Stimulated activated effector memory CD8-positive, alpha-beta T cell treated with anti-CD3 and anti-CD28 coated beads, Interleukin-12 subunit alpha, Interleukin-12 subunit beta, amount 100 ng/mL, for 72 hours (primary cell): ENCODE measurements at regions not wholly inside any gene's neighbourhood (a gene's known extent, or its start where the extent isn't known, plus 50 kb on each side); places are given as distances from the start of the nearest gene placed in this dataset.
"Not testable (repeated sequence)": the region's sequence is repeated elsewhere in the genome, so short reads cannot be mapped to it uniquely, and the experiment has no call there.

Experiments used
- ATAC-seq: fragments of 150-1000 bp; cut with Tn5 transposase; 2 replicates; pipeline ENCODE4 v1.10.0; 2021
- DNase-seq, 2 donors: peaks; one replicate each; pipeline ENCODE4 v3.0.0; 2021 to 2022; ENCODE audit warnings: low spot score in 2 of 2
- H3K27ac Mint-ChIP-seq: one replicate; pipeline ENCODE4 v1.8.0; 2022; ENCODE audit warnings: mild to moderate bottlenecking, mixed read lengths
- H3K36me3 Mint-ChIP-seq: one replicate; pipeline ENCODE4 v1.8.0; 2022; ENCODE audit warnings: mild to moderate bottlenecking, mixed read lengths
- H3K4me1 Mint-ChIP-seq: one replicate; pipeline ENCODE4 v1.8.0; 2022; ENCODE audit warnings: mixed read lengths
- H3K4me3 Mint-ChIP-seq: one replicate; pipeline ENCODE4 v1.8.0; 2022; ENCODE audit warnings: mild to moderate bottlenecking, mixed read lengths
- H3K9me3 Mint-ChIP-seq: one replicate; pipeline ENCODE4 v1.8.0; 2022; ENCODE audit warnings: mixed read lengths

DNA sequence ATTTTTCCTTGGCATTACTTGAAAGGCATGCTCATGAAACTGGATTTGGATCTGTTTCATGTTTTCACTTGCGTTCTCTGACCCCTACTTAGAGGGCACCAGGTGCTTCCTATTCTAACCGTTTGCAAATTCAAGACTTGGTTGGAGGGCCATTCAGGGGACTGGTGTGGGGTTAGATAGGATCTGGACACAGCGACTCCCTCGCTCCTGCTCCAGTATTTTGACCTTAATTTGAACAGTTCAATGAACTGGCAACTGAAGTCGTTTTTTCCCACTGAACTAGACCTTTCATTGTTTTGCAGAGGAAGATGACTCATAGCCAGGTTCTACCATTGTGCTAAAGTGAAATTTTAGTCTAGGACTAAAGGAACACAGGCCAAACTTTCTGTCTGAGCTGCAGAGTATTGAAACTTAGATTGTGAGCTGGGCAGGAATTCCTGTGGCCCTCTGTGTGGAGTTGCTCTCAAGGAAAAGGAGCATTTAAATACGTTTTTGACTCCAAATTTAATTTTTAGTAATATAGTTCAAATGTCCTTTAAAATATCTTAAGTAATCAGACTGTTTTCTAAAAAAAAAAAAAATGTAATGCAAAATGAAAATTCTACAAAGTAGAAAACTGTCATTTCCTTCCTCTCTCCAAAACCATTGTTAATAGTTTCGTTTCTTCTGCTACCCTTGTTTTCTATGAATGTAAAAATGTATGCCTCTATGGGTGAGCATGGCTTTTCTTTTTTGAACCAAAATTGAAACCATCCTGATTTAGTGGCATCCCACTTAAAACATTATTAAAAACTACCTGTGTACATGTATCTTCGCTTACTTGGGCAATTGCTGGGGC is 64.8 kb downstream of the UTRN start:
- H3K27ac Mint-ChIP-seq = peak overlapping the region; percentile 66
- DNase-seq (no peak), ATAC-seq (peak; percentile 49)

DNA sequence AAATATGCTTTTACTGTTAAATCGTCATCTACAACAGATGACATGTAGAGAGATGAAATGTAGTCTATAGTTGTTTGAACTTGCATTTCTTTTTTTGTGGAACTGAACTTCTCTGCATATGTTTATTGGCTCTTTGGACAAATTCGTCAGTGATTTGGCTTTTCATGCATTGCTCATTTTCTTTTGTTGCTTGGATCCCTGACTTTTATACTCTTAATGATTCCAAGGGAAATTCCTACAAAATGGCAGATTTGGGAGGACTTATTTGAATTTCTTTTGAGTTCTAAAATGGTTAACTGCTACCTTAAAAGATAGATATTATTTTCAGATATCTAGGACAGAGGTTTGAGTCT is 65.4 kb downstream of the UTRN start:
- H3K4me3 Mint-ChIP-seq = peak overlapping the region; percentile 69
- peaks cover 86% of the 10 kb centered on the region for H3K4me1 Mint-ChIP-seq
- H3K36me3 Mint-ChIP-seq = no peaks in the 10 kb centered on the region
- H3K27ac Mint-ChIP-seq = peak overlapping the region; percentile 66
- peaks cover 2% of the 10 kb centered on the region for H3K9me3 Mint-ChIP-seq
- no peak for DNase-seq
- no peak for ATAC-seq

More for the DNA sequence above, 64.8 kb downstream of the UTRN start:
- Mint-ChIP-seq H3K36me3 (no peaks in the 10 kb centered on the region), H3K4me3 (peak overlapping the region; percentile 69), H3K9me3 (peaks cover 2% of the 10 kb centered on the region), H3K4me1 (peaks cover 89% of the 10 kb centered on the region)

DNA sequence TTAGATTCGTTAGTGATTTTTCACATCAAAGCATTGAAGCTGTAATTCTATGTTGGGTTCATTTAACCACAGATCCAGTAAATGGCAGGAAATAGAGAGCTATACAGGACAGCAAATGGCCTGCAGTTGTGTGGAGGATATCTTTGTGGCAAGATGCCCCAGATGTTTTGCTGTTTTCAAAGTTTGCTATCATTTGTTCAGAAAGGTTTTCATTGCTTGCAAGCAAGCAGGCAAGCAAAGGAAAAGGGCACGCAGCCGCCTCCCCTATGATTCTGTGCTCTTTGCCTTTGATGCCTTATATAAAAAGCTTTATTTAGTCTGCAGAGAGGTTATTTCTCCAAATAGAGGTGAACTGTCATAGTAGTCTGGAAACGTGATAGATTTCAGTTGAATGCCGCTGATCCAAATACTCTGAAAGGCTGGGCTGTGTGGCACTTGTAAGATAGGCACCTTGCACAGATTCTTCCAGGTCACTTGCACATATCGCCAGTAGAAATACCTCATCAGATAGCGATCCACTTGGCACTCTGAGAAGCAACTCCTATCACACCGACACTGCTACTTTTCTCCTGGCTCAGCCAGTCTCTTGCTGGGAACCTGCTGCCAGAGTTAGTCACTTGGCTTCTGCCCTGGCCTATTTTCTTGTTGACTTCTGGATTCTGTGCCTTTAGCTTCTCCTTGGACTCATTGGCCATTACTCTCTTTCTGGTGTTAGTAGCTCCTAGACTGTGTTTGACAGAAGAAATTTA is 66.4 kb downstream of the UTRN start:
- H3K4me3 Mint-ChIP-seq = peak overlapping the region; percentile 69
- H3K36me3 Mint-ChIP-seq = no peaks in the 10 kb centered on the region
- no peak for DNase-seq
- peaks cover 86% of the 10 kb centered on the region for H3K4me1 Mint-ChIP-seq
- peak overlapping the region; percentile 66 for H3K27ac Mint-ChIP-seq
- no peak for ATAC-seq
- peaks cover 2% of the 10 kb centered on the region for H3K9me3 Mint-ChIP-seq

DNA sequence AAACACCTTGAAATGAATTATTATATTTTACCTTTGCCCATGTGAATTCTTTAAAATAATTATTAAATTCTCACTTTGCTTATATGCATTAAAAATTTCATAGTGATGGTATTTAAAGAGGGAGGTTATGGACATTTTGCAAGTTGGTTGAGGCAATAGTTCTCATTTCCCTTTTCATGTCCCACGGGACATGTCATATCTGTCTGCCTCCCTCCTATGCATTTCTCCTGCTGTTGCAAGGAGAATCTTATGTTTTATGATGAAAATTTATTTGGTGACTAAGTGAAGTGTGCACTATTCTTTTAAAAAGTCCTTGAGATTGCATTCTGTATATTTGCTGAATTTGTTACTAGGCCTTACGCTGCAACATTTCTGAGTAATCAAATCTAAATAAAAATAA is 67.2 kb downstream of the UTRN start:
- DNase-seq = no peak
- H3K4me3 Mint-ChIP-seq = peak overlapping the region; percentile 69
- peaks cover 84% of the 10 kb centered on the region for H3K4me1 Mint-ChIP-seq
- H3K36me3 Mint-ChIP-seq = no peaks in the 10 kb centered on the region
- peak overlapping the region; percentile 63 for H3K27ac Mint-ChIP-seq
- no peak for ATAC-seq
- H3K9me3 Mint-ChIP-seq = peaks cover 2% of the 10 kb centered on the region

DNA sequence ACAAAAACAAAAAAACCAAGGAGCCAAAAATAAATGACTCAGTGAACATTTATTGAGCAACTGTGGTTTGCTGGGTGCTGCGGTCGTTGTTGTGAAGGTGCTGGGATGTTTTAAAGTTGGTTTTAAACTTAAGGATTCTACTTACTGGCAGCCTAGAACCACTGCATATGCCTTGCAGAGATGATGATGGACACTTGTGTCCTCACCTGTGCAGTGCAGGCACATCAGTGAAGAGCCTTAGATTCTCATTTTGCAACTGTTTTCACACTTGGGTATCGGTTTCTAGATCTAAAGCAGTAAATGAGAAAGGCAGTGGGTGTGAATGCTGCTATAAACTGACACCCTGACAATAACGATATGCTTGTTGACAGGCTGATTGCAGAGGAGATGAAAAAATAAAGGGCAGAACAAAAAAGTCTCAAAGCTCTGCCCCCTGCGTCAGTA is 68.8 kb downstream of the UTRN start:
- ATAC-seq = peak; percentile 94
- Mint-ChIP-seq H3K27ac (peak overlapping the region; percentile 82), H3K36me3 (no peaks in the 10 kb centered on the region), H3K9me3 (no peaks in the 10 kb centered on the region), H3K4me3 (peak overlapping the region; percentile 71), H3K4me1 (peaks cover 80% of the 10 kb centered on the region)
- DNase-seq = peak in 1 of 2 donors; percentile 62

DNA sequence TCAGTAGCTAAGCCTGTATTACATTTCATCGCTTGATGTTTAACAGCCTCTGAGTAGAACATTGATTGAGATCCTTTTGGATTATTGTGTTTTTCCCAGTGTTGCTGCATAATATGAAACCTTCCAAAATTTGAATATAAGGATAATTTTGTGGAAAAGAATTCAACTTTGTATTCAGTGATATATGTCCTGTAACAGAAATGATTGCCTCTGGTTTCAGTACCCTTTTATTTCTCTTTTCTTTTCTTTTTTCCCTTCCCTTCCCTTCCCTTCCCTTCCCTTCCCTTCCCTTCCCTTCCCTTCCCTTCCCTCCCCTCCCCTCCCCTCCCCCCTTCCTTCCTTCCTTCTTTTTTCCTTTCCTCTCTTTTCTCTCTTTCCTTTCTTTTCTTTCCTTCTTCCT is 74.6 kb downstream of the UTRN start:
- H3K36me3 Mint-ChIP-seq = no peaks in the 10 kb centered on the region
- H3K4me1 Mint-ChIP-seq = peaks cover 74% of the 10 kb centered on the region
- H3K27ac Mint-ChIP-seq = peak overlapping the region; percentile 90
- H3K4me3 Mint-ChIP-seq = peak overlapping the region; percentile 36
- no peak for DNase-seq
- H3K9me3 Mint-ChIP-seq = no peaks in the 10 kb centered on the region
- ATAC-seq = no peak

DNA sequence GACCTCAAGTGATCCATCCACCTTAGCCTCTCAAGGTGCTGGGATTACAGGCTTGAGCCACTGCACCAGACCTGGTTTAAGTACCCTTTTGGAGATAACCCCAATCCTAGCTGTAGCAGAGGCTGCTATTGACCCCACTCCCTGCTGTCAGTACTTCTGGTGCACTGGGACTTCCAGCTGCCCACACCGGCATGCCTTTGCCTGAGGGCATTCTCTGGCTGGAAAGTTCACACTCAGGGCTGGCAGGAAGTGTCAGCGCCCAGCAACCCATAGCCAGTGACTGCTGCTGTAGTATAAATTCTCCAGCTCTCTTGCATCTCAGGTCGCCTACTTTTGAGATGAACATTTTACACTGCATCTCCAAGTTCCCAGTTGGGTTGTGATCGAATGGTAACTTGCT is 75.3 kb downstream of the UTRN start:
- no peaks in the 10 kb centered on the region for H3K36me3 Mint-ChIP-seq
- H3K4me1 Mint-ChIP-seq = peaks cover 76% of the 10 kb centered on the region
- H3K27ac Mint-ChIP-seq = peak overlapping the region; percentile 90
- no peaks in the 10 kb centered on the region for H3K9me3 Mint-ChIP-seq
- H3K4me3 Mint-ChIP-seq = peak overlapping the region; percentile 36
- DNase-seq = no peak
- ATAC-seq = peak; percentile 71

DNA sequence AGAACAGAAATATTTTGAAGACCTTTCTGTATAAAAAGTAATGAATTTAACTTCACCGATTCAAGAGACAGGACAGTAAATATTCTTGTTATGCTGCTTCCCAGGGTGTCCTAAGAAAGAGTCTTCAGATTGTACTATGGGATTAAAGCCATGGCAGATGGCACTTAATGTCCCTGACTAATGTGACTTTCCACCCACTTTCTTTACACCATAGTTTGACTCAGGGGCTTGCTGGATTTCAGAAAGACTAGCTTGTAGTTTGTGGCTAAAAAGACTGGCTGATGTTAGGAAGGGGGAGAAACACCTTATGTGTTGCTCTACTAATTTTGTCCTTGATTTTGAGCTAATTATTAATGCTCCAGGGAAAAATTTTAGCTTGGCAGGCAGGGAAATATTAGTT is 75.9 kb downstream of the UTRN start:
- Mint-ChIP-seq H3K9me3 (no peaks in the 10 kb centered on the region), H3K4me1 (peaks cover 78% of the 10 kb centered on the region), H3K36me3 (no peaks in the 10 kb centered on the region), H3K27ac (peak overlapping the region; percentile 90), H3K4me3 (peak overlapping the region; percentile 36)
- ATAC-seq (peak; percentile 80), DNase-seq (no peak)

DNA sequence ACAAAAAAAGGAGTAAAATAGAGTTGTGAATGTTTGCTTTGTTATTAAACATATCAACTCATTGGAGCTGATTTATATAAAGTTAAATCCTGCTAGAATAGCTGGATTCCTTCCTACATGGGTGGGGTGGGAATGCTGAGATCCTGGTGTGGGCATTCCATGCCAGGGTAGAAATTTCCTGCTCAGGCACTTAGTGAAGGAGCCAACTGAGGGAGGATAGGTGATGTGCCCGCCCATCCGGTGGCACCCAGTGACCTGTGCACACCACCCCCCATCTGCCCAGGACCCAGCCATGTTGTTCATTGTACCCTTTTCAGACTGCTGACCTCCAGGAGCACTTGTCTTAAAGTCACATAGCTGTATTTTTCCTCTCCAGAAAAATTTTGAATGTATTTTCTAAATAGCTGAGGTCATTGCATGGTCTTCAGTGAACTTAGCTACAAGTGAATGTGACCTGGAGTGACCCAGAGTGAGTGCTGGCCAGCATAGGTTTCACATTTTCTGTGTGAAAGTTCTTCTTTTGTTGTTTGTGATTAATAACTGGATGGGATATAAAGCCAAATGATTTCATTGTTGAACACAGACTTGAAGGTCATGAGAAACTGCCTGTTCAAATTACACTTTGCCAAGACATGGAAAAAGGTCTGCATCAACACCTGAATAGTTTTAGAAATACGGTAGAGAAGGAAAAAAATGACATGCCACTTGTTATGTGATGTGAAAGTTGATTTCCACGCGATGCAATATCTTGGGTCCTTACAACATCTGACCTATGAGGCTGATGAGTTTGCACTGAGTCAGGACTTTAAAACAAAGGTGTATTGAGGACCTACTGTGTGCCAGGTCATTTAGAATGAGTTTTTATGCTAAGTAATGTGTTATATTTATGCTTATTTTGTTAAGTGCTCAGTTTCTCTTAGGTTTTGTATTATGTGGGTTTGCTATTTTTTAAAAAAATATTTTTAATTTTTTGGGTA is 77.2 kb downstream of the UTRN start:
- DNase-seq = no peak
- Mint-ChIP-seq H3K36me3 (no peaks in the 10 kb centered on the region), H3K9me3 (no peaks in the 10 kb centered on the region), H3K4me3 (no peak overlapping the region), H3K4me1 (peaks cover 74% of the 10 kb centered on the region), H3K27ac (peak overlapping the region; percentile 90)
- ATAC-seq = peak; percentile 52

DNA sequence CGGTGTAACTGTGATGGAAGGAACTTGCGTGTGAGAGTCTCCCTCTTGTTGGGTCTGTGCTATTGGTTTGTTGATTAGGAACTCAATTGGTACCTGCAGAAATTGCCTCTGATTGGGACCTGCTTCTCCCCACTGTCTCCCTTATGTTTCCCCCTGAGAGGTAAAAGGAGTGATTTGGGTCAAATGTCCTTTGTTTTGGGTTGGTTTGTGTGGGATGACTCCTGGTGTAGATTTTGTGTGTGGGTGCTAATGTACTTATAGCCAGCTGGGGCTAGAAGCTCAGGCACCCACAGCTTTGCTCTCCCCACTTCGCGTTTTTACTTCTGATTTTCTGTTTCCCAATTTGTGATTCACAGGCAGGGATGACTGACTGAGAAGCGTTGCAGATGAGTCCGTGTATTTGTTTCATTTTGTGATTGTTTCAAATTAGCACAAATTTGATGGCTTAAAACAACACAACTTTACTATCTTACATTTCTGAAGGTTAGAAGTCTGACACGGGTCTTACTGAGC is 79.1 kb downstream of the UTRN start:
- peaks cover 62% of the 10 kb centered on the region for H3K4me1 Mint-ChIP-seq
- no peak for DNase-seq

DNA sequence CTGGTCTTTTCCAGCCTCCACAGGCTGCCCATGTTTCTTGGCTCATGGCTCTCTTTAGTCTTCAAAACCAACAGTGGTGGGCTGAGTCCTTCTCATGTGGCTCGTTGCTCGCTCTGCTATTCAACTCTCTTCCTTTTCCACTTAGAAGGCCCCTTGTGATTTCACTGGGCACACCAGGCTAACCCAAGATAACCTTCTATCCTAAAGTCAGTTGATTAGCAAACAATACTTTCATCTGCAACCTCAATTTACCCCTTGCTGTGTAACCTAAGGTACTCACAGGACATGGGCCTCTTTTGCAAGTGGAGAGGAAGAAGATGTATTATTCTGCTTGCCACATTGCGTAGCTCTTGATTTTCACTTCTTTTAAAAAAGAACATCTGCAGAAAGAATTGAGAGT is 79.6 kb downstream of the UTRN start:
- Mint-ChIP-seq H3K4me1 (peaks cover 64% of the 10 kb centered on the region), H3K9me3 (peaks cover 1% of the 10 kb centered on the region), H3K36me3 (no peaks in the 10 kb centered on the region), H3K27ac (peak overlapping the region; percentile 74), H3K4me3 (peak overlapping the region; percentile 63)
- ATAC-seq (no peak), DNase-seq (no peak)

More for the DNA sequence above, 79.1 kb downstream of the UTRN start:
- H3K4me3 Mint-ChIP-seq = peak overlapping the region; percentile 63
- no peaks in the 10 kb centered on the region for H3K36me3 Mint-ChIP-seq
- peak; percentile 42 for ATAC-seq
- H3K9me3 Mint-ChIP-seq = no peaks in the 10 kb centered on the region
- H3K27ac Mint-ChIP-seq = peak overlapping the region; percentile 74

DNA sequence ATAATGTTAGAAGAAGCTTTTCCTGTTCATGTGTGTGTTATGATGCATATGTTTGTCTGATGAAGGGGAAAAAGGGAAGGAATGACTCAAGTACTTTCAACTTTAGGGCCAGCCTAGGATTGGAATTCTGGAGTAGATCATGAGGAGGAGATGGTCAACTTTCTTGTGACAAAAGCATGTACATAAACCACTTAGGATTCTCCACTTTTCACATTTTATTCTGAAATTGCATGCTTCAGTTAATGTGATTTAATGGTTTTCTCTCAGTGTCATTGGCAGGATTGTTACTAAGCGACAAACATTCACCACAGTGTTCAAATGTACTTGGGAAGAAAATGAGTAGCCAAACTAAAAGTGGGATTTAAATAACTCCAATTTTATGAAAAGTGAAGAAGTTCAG is 80.1 kb downstream of the UTRN start:
- Mint-ChIP-seq H3K4me1 (peaks cover 64% of the 10 kb centered on the region), H3K9me3 (peaks cover 2% of the 10 kb centered on the region), H3K4me3 (no peak overlapping the region)

DNA sequence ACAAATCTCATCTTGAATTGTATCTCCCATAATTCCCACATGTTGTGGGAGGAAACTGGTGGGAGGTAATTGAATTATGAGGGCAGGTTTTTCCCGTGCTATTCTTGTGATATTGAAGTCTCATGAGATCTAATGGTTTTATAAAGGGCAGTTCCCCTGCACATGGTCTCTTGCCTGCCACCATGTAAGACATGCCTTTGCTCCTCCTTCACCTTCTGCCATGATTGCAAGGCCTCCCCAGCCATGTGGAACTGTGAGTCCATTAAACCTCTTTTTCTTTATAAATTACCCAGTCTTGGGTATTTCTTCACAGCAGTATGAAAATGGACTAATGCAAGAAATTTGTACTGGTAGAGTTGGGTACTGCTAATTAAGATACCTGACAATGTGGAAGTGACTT is 84.6 kb downstream of the UTRN start:
- not testable (repeated sequence) for H3K4me3 Mint-ChIP-seq, DNase-seq, H3K27ac Mint-ChIP-seq, ATAC-seq, H3K9me3 Mint-ChIP-seq, H3K36me3 Mint-ChIP-seq
- H3K4me1 Mint-ChIP-seq = peaks cover 45% of the 10 kb centered on the region

More for the DNA sequence above, 80.1 kb downstream of the UTRN start:
- peak overlapping the region; percentile 74 for H3K27ac Mint-ChIP-seq
- H3K36me3 Mint-ChIP-seq = no peaks in the 10 kb centered on the region
- no peak for DNase-seq
- ATAC-seq = no peak

DNA sequence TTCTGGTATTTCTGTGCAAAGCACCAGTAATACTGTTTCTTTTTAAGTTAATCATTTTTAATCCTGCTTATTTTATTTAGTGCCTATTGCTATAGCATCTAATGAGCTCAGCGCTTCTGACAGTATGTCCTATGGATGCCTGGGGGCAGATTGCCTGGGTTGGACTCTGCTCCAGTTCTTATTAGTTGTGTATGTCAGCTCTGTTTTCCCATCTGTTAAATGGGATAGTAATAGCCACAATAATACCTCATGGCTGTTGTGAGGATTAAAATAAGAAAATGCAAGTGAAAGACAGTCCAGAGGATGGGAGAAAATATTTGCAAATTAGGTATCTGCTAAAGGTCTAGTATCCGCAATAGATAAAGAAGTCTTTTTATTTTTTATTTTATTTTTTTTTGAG is 87.0 kb downstream of the UTRN start:
- Mint-ChIP-seq H3K4me1 (peaks cover 44% of the 10 kb centered on the region), H3K36me3 (no peaks in the 10 kb centered on the region), H3K9me3 (peaks cover 2% of the 10 kb centered on the region), H3K4me3 (no peak overlapping the region), H3K27ac (no peak overlapping the region)
- DNase-seq (no peak), ATAC-seq (no peak)
